IPS-NIHi7 (cell line): ENCODE measurements at regions not wholly inside any gene's neighbourhood (a gene's known extent, or its start where the extent isn't known, plus 50 kb on each side); places are given as distances from the start of the nearest gene placed in this dataset.
A peak's percentile ranks its signal among the peaks of the same experiment; 100 is the strongest.

ENCODE experiments used
- DNase-seq: peaks from one replicate; pipeline ENCODE4 v3.0.0; 2012; ENCODE audit warnings: mixed read lengths; ENCODE audit errors: extremely low spot score

DNA sequence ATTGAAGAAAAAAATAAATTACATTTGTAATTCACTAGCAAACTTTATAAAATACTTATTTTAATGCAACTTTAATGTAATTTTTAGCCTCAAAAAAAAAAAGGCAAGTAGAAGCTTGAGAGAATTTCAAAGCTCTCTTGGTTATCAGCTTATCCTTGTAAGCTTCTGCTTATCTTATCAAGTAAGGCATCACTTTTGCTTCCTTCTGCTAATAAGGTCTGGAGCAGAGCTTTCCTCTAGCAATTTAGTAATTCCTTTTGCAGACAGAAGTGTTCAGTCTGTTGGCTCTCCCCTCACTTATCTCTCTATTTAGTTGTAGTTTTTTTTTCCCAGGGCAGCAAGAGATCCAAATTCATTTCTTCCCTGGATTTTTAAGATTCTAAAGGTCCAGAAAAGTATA is 525.0 kb downstream of the ISL1 start:
- no peak for DNase-seq

GRCh38 chr5:51944500-51945125 is 561.4 kb downstream of the ISL1 start:
- DNase-seq: no peak

DNA sequence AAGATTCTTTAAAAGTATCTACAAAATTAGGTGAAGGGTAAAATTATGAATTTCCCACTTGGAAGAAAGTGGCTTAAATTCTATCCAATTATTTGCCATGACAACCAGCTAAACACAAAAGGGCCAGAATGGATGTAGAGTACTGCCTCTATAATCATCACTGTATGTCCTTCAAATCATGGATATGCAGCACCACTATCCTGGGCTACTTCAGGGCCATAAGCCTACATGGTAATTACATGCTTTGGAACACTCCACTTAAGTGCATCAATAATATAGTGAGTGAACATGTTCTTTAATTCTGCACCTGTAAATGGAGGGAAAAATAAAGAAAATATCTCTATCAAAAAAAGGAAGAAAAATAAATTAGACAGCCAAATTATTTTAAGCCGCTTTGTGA is 575.2 kb downstream of the ISL1 start:
- DNase-seq: no peak

DNA sequence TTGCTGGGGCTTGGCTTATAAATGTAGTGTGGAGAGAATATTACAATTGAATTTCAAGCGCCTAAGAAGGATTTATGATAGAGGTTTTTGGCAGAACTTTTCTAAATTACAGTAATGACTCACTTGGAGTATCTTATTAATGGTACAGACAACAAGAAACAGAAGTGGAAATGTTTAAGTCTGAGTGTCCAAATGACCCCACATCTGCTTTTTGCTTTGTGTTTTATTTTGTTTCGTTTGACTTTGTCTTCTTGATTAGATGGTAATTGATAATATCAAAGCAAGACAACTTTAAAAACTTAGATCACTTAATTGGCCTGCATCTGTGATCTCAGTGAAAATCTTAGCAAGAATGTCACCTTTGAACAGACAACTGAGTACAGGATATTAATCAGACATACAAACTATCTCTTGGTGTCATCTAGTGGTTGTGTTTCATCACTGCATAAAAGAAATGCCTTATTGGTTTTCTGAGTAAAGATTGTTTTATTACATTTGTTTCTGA is 577.4 kb downstream of the ISL1 start:
- no peak for DNase-seq

DNA sequence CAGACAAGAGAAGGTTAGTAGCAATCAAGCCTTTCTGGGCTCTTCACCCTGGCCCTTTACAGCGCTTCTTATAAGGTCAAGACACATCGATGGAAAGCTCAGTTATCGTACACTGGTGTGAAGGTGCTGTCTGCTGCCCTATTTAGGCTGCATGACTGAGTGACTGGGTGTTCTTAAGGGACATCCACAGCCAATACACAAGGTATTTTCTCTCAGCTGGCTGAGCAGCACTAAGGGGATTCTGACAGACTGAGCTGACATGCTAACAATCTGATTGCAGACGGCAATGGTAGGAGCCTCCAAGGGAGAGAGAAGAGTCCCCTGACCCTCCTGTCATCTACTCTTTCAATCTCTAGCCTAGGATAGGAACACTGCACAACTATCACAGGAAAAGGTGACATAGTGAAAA is 577.9 kb downstream of the ISL1 start:
- DNase-seq: no peak

DNA sequence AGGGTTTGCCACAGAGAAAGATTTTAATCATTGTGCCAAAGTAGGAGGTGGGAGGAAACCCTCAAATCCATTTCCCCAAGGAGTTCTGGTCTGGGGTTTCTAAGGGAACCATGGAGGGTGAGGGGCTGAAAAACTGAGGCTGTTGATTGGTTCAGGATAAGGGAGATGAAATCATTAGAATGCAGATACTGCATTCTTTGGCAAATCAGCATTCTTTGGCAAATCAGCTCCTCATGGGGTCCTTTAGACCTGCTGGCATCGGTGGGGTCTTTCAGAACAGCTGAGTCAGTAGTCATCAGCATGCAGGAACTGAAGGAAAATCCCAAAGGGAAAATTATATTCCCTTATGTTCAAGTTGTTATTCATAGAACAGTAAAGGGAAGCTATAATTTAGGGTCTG is 585.5 kb downstream of the ISL1 start:
- peak; percentile 19 for DNase-seq

- no peak for DNase-seq
Measured at GRCh38 chr5:51974834-51975233, 591.6 kb downstream of the ISL1 start.

- DNase-seq: no peak
Measured at GRCh38 chr5:51977014-51977413, 593.8 kb downstream of the ISL1 start.

DNA sequence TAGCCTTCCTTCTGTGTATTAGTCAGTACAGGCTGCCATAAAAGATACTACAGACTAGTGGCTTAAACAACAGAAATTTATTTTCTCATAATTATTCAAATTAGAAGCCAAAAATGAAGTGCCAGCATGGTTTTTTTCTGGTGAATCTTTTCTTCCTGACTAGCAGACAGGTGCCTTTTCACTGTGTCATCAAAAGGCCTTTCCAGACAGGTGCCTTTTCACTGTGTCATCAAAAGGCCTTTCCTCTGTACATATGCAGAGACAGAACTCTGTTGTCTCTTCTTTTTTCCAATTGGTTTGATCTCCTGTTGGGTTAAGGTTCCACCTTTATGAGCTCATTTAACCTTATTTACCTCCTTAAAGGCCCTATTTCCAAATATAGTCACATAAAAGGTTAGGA is 599.9 kb downstream of the ISL1 start:
- DNase-seq: no peak

DNA sequence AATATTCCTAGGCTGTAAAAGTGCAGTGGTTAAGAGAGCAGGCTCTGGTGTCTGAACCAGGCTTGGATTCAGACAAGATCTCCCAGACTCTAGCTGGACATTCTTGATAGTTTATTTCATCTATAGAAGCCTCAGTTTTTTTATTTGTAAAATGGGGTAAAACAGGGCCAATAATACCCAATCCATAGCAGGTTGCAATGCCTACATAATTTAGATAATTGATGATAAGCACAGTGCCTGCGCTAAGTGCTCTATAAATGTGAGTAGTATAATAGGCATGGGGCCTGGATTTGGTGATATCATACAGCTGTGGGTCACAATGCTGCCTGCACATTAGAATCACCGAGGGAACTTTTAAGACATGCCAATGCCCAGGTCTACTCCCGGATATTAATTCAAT is 603.5 kb downstream of the ISL1 start:
- DNase-seq: no peak

GRCh38 chr5:51987239-51987638 is 604.0 kb downstream of the ISL1 start:
- no peak for DNase-seq

- no peak for DNase-seq
Measured at GRCh38 chr5:51987669-51988209, 604.5 kb downstream of the ISL1 start.

DNA sequence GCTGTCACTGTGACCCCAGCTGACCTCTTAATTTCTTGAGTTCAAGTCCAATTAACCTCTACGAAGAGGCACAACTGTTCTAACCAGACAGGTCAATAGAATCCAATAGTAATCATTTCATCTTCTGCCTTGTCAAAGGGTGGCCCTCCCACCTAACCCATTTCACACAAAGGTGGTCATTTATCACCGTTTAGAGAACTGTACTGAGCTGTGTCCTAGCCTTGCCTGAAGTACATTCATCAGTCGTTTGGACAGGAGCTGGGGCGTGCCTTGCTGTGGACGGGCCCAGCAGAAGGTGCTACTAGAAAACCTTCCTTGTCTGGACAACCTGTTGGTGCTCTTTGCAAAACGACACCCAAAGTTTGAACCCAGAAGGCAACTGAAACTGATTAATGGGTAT is 605.4 kb downstream of the ISL1 start:
- no peak for DNase-seq

DNA sequence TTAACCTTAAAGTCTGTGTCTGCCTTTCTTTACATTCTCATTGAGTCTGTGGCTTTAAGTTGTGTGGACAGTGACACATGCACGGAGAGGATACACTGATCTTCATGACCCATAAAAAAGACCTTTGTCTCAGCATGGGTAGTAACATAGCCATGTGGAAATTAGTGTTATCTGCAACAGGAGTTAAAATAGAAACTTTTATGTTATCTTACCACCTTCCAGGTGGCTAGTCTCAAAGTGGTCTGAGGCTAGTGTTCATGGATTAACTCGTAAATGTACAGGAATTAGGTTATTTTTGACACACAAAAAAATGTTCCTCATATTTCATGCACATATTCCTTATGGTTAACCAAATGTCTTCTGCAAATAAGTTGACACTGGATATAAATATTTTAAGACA is 607.0 kb downstream of the ISL1 start:
- no peak for DNase-seq

GRCh38 chr5:51990661-51991180 is 607.5 kb downstream of the ISL1 start:
- DNase-seq: no peak

DNA sequence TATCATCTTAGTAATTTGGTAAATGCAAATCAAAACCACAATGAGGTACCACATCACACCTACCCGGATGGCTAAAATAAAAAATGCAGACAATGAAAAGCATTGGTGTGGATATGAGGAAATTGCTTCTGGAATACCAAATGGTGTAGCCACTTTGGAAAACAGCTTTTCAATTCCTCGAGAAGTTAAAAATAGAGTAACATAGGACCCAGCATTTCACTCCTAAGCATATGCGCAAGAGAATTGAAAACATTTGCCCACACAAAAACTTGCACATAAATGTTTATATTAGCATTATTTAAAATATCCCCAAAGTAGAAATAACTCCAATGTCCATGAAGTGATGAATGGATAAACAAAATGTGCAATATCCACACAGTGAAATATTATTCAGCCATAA is 608.7 kb downstream of the ISL1 start:
- no peak for DNase-seq

GRCh38 chr5:51995773-51996306 is 612.6 kb downstream of the ISL1 start:
- no peak for DNase-seq

GRCh38 chr5:51996356-51996861 is 613.2 kb downstream of the ISL1 start:
- DNase-seq: no peak

- DNase-seq: no peak
Measured at GRCh38 chr5:51997500-51997899, 614.3 kb downstream of the ISL1 start.

GRCh38 chr5:51997949-51998348 is 614.7 kb downstream of the ISL1 start:
- DNase-seq: no peak

DNA sequence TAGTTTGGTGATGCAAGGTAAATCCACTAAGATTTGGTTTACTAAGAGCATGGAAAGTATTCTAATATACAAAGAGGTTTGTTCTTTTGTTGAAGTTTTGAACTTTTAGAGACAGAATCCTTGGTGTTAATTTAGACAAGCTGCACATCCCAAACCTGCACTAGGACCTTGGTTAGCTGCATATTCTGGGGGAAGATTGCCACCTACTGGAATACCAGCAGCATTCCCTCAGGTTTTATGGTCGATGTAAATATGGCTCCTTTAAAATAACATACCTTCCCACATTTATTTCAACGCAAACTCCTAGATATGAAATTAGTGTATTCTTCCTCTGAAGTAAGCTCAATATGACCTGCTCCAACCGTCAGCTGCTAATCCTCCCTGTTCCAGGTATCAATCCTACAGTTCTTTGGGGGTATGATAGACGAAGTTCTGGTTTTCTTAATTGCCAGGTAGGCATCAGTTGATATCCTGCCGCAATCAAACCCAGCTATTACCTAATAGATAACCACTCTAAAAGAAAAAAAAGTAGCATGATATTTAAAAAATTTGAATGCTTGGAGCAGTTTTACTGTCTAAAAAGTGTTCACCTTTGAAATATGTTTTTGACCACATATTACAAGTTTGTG is 624.1 kb downstream of the ISL1 start:
- DNase-seq: peak; percentile 51

- DNase-seq: no peak
Measured at GRCh38 chr5:52010454-52010853, 627.2 kb downstream of the ISL1 start.

DNA sequence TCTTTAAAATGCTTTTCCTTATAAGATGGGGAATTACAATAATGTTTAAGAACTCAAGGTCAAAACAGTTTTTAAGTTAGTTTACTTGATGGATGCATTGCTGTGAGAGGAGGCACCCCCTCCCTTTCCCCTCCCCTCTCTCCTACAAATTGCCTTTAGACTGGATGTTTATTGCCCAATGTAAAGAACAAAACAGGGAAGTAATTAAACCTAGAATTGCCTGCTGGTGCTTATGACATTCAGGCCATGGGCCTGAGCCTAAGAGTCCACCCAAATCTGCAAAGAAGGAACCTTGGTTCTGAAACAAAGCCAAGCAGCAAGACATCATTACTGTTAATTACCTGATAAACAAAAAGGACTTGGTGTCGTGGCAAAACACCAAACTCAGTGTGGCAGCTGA is 630.3 kb downstream of the ISL1 start:
- DNase-seq: no peak
